Motor neuron (in vitro differentiated cells): ENCODE measurements at regions not wholly inside any gene's neighbourhood (a gene's known extent, or its start where the extent isn't known, plus 50 kb on each side); places are given as distances from the start of the nearest gene placed in this dataset.

Source experiments
- ATAC-seq, 8 experiments: fragments of 200-7000 bp; cut with Tn5 transposase; replicated peaks in 6 of 8; 2 replicates each; pipeline ENCODE4 v1.8.0; 2021; ENCODE audit warnings: mild to moderate bottlenecking in 8 of 8, moderate library complexity in 8 of 8
- H3K27ac ChIP-seq, 2 donors: fragments of 250-450 bp; sonication (Bioruptor Pico); 2 replicates each; pipeline ENCODE4 v1.9.0; 2021; ENCODE audit warnings: antibody characterized with exemption in 2 of 2, mild to moderate bottlenecking in 2 of 2, moderate library complexity in 1 of 2
- H3K4me1 ChIP-seq, 2 donors: fragments of 250-450 bp; sonication (Bioruptor Pico); replicated peaks in 1 of 2; 2 replicates each; pipeline ENCODE4 v1.6.1; 2021; ENCODE audit warnings: antibody characterized with exemption in 2 of 2, mild to moderate bottlenecking in 2 of 2, moderate library complexity in 1 of 2
- H3K4me3 ChIP-seq, 5 donors: fragments of 250-450 bp; sonication (Bioruptor Pico); 2 replicates each; pipeline ENCODE4 v1.9.0; 2021; ENCODE audit warnings: antibody characterized with exemption in 5 of 5, mild to moderate bottlenecking in 5 of 5, moderate library complexity in 4 of 5
- WGBS, 10 experiments: fragments of 450-650 bp; shearing (Covaris generic); methylation state at CpG; one replicate each; pipeline ENCODE4 v1.0.0; 2022; 5-methylcytosine and 5-hydroxymethylcytosine counted together
- in situ Hi-C, 9 experiments: fragments of 400-800 bp; cut with MboI; loops; one replicate each; pipeline ENCODE4 v1.15.0; 2021; ENCODE audit warnings: low sequenced_read_pairs in 9 of 9, low pct_unique_long_range_greater_than_20kb in 2 of 9; ENCODE audit not compliant: unreplicated experiment in 9 of 9

- in situ Hi-C loops, result loop anchor here in 2 of 9 experiments (10.0 kb wide), 1 partner anchor 107 kb away; no protein-coding TSS in a partner anchor
- 60 to 88% (median 76%) methylated on average over 2 to 19 of the region's 41 CpGs; no CpG with 5 or more reads in 4 of the 10 experiments for WGBS, 10 experiments
- no peak overlapping the region for H3K4me3 ChIP-seq
- peak in 5 of 8 experiments; percentile 29 to 89 (median 61) for ATAC-seq
- no peak overlapping the region for H3K27ac ChIP-seq
- H3K4me1 ChIP-seq, result peaks cover 50 to 64% of the 10 kb centered on the region in 2 donors
These were observed 49.9 kb upstream of the LAPTM5 start for GRCh38 chr1:30807318-30808066.
